ENCODE measurements at regions not wholly inside any gene's neighbourhood (a gene's known extent, or its start where the extent isn't known, plus 50 kb on each side); places are given as distances from the start of the nearest gene placed in this dataset.

DNA sequence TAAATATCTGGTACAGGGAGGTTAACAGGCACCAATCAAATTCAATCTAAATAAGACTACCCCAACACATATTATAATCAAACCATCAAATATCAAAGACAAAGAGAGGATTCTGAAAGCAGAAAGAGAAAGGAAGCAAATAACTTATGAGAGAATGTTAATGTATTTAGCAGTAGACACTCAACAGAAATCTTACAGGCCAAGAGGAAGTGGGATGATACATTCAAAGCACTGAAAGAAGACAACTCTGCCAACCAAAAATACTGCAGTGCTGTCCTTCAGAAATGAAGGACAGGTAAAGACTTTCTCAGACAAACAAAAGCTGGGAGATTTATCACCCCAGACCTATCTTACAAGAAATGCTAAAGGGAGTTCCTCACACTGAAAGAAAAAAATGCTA lies 95.9 kb upstream of the PTHLH start:
- Mint-ChIP-seq H3K36me3 (no peaks in the 10 kb centered on the region), H3K27me3 (ENCODE audit: low read depth in 3 of 3) (peaks cover 0 to 1% (median 0%) of the 10 kb centered on the region in 3 donors), H3K27ac (no peak overlapping the region), H3K4me3 (no peak overlapping the region), H3K9me3 (peaks cover 0 to 8% (median 4%) of the 10 kb centered on the region in 7 donors), H3K4me1 (no peaks in the 10 kb centered on the region)
- no peak overlapping the region for H3K4me2 ChIP-seq (replicated peaks; ENCODE audit: extremely low read depth, low read length, poor library complexity, severe bottlenecking)
- DNase-seq: no peak
- no peak overlapping the region for H3K27ac ChIP-seq (ENCODE audit: low read depth in 1 of 2, low read length in 2 of 2)
- no peak overlapping the region for H3K4me3 ChIP-seq (replicated peaks in 1 of 3; ENCODE audit: low read depth in 2 of 3, low read length in 3 of 3)
- no peak overlapping the region for H3K9ac ChIP-seq (ENCODE audit: insufficient read depth, low read length, poor library complexity, severe bottlenecking)
- no peak overlapping the region for H2AFZ ChIP-seq (ENCODE audit: insufficient read depth, low read depth, low read length, poor library complexity, severe bottlenecking)
- no peaks in the 10 kb centered on the region for H3K79me2 ChIP-seq (ENCODE audit: insufficient read depth, low read length)
- TF ChIP-seq, protein P1, sequence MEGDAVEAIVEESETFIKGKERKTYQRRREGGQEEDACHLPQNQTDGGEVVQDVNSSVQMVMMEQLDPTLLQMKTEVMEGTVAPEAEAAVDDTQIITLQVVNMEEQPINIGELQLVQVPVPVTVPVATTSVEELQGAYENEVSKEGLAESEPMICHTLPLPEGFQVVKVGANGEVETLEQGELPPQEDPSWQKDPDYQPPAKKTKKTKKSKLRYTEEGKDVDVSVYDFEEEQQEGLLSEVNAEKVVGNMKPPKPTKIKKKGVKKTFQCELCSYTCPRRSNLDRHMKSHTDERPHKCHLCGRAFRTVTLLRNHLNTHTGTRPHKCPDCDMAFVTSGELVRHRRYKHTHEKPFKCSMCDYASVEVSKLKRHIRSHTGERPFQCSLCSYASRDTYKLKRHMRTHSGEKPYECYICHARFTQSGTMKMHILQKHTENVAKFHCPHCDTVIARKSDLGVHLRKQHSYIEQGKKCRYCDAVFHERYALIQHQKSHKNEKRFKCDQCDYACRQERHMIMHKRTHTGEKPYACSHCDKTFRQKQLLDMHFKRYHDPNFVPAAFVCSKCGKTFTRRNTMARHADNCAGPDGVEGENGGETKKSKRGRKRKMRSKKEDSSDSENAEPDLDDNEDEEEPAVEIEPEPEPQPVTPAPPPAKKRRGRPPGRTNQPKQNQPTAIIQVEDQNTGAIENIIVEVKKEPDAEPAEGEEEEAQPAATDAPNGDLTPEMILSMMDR (IDR thresholded peaks at IDR 0.05): no peak
- H3K36me3 ChIP-seq (replicated peaks in 1 of 2; ENCODE audit: control insufficient read depth in 1 of 2, insufficient read depth in 2 of 2, low read length in 2 of 2): no peaks in the 10 kb centered on the region
- no peaks in the 10 kb centered on the region for H4K20me1 ChIP-seq (ENCODE audit: insufficient read depth, low read length)
- no peaks in the 10 kb centered on the region for H3K4me1 ChIP-seq (ENCODE audit: control insufficient read depth in 1 of 2, insufficient read depth in 2 of 2, low read length in 2 of 2)
- H3K27me3 ChIP-seq (ENCODE audit: control insufficient read depth in 2 of 2, insufficient read depth in 2 of 2, low read length in 2 of 2): no peaks in the 10 kb centered on the region
- intact Hi-C loops (cut with micrococcal nuclease): no loop called here
- peaks cover 0 to 3% of the 10 kb centered on the region in 2 donors for H3K9me3 ChIP-seq (replicated peaks in 1 of 2; ENCODE audit: control insufficient read depth in 1 of 2, insufficient read depth in 1 of 2, low read length in 2 of 2)

DNA sequence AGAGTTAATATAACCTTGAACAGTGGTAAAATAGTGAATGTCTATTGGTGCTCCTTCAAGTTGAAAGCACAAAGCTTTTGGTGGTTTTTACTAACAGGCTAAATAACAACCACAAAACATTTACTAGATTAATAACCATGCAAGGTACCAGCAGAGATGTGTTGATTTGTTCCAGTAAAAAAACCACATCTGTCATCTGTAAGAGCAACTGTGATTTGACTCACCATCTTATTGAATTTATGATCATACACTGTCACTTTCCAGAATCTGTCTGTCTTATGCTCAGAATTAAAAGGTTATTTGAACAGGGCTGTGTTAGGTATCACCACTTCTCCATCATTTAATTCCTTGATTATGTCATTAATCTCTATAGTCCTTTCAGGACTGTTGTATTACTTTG lies 107.0 kb upstream of the PTHLH start:
- H3K4me3 ChIP-seq (replicated peaks in 1 of 3; ENCODE audit: low read depth in 2 of 3, low read length in 3 of 3): no peak overlapping the region
- no peak overlapping the region for H3K9ac ChIP-seq (ENCODE audit: insufficient read depth, low read length, poor library complexity, severe bottlenecking)
- no peaks in the 10 kb centered on the region for H3K79me2 ChIP-seq (ENCODE audit: insufficient read depth, low read length)
- Mint-ChIP-seq H3K27me3 (ENCODE audit: low read depth in 3 of 3) (no peaks in the 10 kb centered on the region), H3K36me3 (no peaks in the 10 kb centered on the region), H3K9me3 (peaks cover 1 to 11% (median 4%) of the 10 kb centered on the region in 7 donors), H3K27ac (no peak overlapping the region), H3K4me3 (no peak overlapping the region), H3K4me1 (no peaks in the 10 kb centered on the region)
- H3K4me1 ChIP-seq (ENCODE audit: control insufficient read depth in 1 of 2, insufficient read depth in 2 of 2, low read length in 2 of 2): no peaks in the 10 kb centered on the region
- H3K36me3 ChIP-seq (replicated peaks in 1 of 2; ENCODE audit: control insufficient read depth in 1 of 2, insufficient read depth in 2 of 2, low read length in 2 of 2): no peaks in the 10 kb centered on the region
- no peak overlapping the region for H3K27ac ChIP-seq (ENCODE audit: low read depth in 1 of 2, low read length in 2 of 2)
- no peak overlapping the region for H2AFZ ChIP-seq (ENCODE audit: insufficient read depth, low read depth, low read length, poor library complexity, severe bottlenecking)
- no peaks in the 10 kb centered on the region for H3K27me3 ChIP-seq (ENCODE audit: control insufficient read depth in 2 of 2, insufficient read depth in 2 of 2, low read length in 2 of 2)
- H3K9me3 ChIP-seq (replicated peaks in 1 of 2; ENCODE audit: control insufficient read depth in 1 of 2, insufficient read depth in 1 of 2, low read length in 2 of 2): peaks cover 0 to 5% of the 10 kb centered on the region in 2 donors
- DNase-seq: no peak
- no peak overlapping the region for H3K4me2 ChIP-seq (replicated peaks; ENCODE audit: extremely low read depth, low read length, poor library complexity, severe bottlenecking)
- TF ChIP-seq, protein P1 (IDR thresholded peaks at IDR 0.05): no peak
- intact Hi-C loops (cut with micrococcal nuclease): no loop called here
- no peaks in the 10 kb centered on the region for H4K20me1 ChIP-seq (ENCODE audit: insufficient read depth, low read length)
